ENCODE measurements at regions not wholly inside any gene's neighbourhood (a gene's known extent, or its start where the extent isn't known, plus 50 kb on each side); places are given as distances from the start of the nearest gene placed in this dataset.
A peak's percentile ranks its signal among the peaks of the same experiment; 100 is the strongest.

- ATAC-seq (ENCODE audit: low read depth) (peak; percentile 91), DNase-seq (ENCODE audit: low spot score) (peak; percentile 93)
- no peak overlapping the region for H3K4me3 ChIP-seq (ENCODE audit: severe bottlenecking)
- H3K27ac ChIP-seq (ENCODE audit: poor library complexity, severe bottlenecking) = peak overlapping the region; percentile 31
- H3K4me1 ChIP-seq (ENCODE audit: insufficient read depth, poor library complexity, severe bottlenecking) = peaks cover 41% of the 10 kb centered on the region
- no peak for TF ChIP-seq CTCF (IDR thresholded peaks at IDR 0.05; ENCODE audit: poor library complexity, severe bottlenecking)
- no peaks in the 10 kb centered on the region for H3K27me3 ChIP-seq (ENCODE audit: insufficient read depth, poor library complexity, severe bottlenecking)
- no peaks in the 10 kb centered on the region for H3K36me3 ChIP-seq (ENCODE audit: low read depth)
- H3K9me3 ChIP-seq (ENCODE audit: severe bottlenecking) = no peaks in the 10 kb centered on the region
These were observed 51.0 kb upstream of the CD93 start for GRCh38 chr20:23136893-23137745.

GRCh38 chr20:23135449-23136420 lies 49.6 kb upstream of the CD93 start:
- Histone ChIP-seq H3K27me3 (ENCODE audit: insufficient read depth, poor library complexity, severe bottlenecking) (no peaks in the 10 kb centered on the region), H3K36me3 (ENCODE audit: low read depth) (no peaks in the 10 kb centered on the region), H3K27ac (ENCODE audit: poor library complexity, severe bottlenecking) (peak overlapping the region; percentile 31), H3K4me3 (ENCODE audit: severe bottlenecking) (no peak overlapping the region), H3K4me1 (ENCODE audit: insufficient read depth, poor library complexity, severe bottlenecking) (peaks cover 37% of the 10 kb centered on the region), H3K9me3 (ENCODE audit: severe bottlenecking) (no peaks in the 10 kb centered on the region)
- no peak for TF ChIP-seq CTCF (IDR thresholded peaks at IDR 0.05; ENCODE audit: poor library complexity, severe bottlenecking)
- no peak for ATAC-seq (ENCODE audit: low read depth)
- DNase-seq (ENCODE audit: low spot score) = no peak

Measured in RWPE2 (cell line).